GM18498 (cell line): ENCODE measurements at regions not wholly inside any gene's neighbourhood (a gene's known extent, or its start where the extent isn't known, plus 50 kb on each side); places are given as distances from the start of the nearest gene placed in this dataset.

ENCODE experiments used
- ATAC-seq: cut with Tn5 transposase; IDR thresholded peaks from one replicate; pipeline ENCODE4 v1.9.1; 2021; ENCODE audit warnings: mild to moderate bottlenecking, moderate library complexity; ENCODE audit not compliant: unreplicated experiment

- ATAC-seq, result no peak
These were observed 165.5 kb upstream of the LRRN1 start for GRCh38 chr3:3633761-3634160.

- ATAC-seq, result no peak
These were observed 166.8 kb upstream of the LRRN1 start for GRCh38 chr3:3632449-3632848.

- ATAC-seq, result no peak
These were observed 168.1 kb upstream of the LRRN1 start for GRCh38 chr3:3631114-3631513.

GRCh38 chr3:3629911-3630310 lies 169.3 kb upstream of the LRRN1 start:
- no peak for ATAC-seq

GRCh38 chr3:3628676-3629328 lies 170.4 kb upstream of the LRRN1 start:
- peak; percentile 61 for ATAC-seq

GRCh38 chr3:3627114-3627513 lies 172.1 kb upstream of the LRRN1 start:
- ATAC-seq, result no peak

GRCh38 chr3:3625544-3626271 lies 173.5 kb upstream of the LRRN1 start:
- no peak for ATAC-seq

- no peak for ATAC-seq
These were observed 179.4 kb upstream of the LRRN1 start for GRCh38 chr3:3619815-3620214.

GRCh38 chr3:3618623-3619022 lies 180.6 kb upstream of the LRRN1 start:
- ATAC-seq, result no peak

- no peak for ATAC-seq
These were observed 183.7 kb upstream of the LRRN1 start for GRCh38 chr3:3615533-3615932.

GRCh38 chr3:3610581-3611298 lies 188.5 kb upstream of the LRRN1 start:
- ATAC-seq, result no peak

- ATAC-seq, result no peak
These were observed 192.9 kb upstream of the LRRN1 start for GRCh38 chr3:3606321-3606720.

- no peak for ATAC-seq
These were observed 194.0 kb upstream of the LRRN1 start for GRCh38 chr3:3605226-3605625.

GRCh38 chr3:3603351-3603750 lies 195.9 kb upstream of the LRRN1 start:
- ATAC-seq, result no peak

- no peak for ATAC-seq
These were observed 198.4 kb upstream of the LRRN1 start for GRCh38 chr3:3600665-3601340.

GRCh38 chr3:3599016-3599415 lies 200.2 kb upstream of the LRRN1 start:
- no peak for ATAC-seq

GRCh38 chr3:3594986-3595385 lies 204.2 kb upstream of the LRRN1 start:
- no peak for ATAC-seq

GRCh38 chr3:3589715-3590130 lies 209.5 kb upstream of the LRRN1 start:
- peak; percentile 81 for ATAC-seq

GRCh38 chr3:3587647-3587972 lies 211.6 kb upstream of the LRRN1 start:
- ATAC-seq, result no peak

- no peak for ATAC-seq
These were observed 212.2 kb upstream of the LRRN1 start for GRCh38 chr3:3586843-3587646.

GRCh38 chr3:3586336-3586735 lies 212.9 kb upstream of the LRRN1 start:
- no peak for ATAC-seq
